Body of pancreas (tissue), 4 donors: ENCODE measurements at regions not wholly inside any gene's neighbourhood (a gene's known extent, or its start where the extent isn't known, plus 50 kb on each side); places are given as distances from the start of the nearest gene placed in this dataset.

ENCODE experiments used
- ATAC-seq: fragments of 150-250 bp; one replicate; pipeline ENCODE4 v1.9.1; 2016
- DNase-seq, 4 donors: peaks; one replicate each; pipeline ENCODE4 v3.0.0-alpha.2; 2019
- H3K27ac ChIP-seq, 4 donors: fragments of 200-600 bp; sonication (generic); 1 replicate in 3 of 4; 2 replicates in 1 of 4; pipeline versions ENCODE4 v1.5.1 to v1.6.1; 2016 to 2019; ENCODE audit warnings: mild to moderate bottlenecking in 1 of 4, mixed read lengths in 1 of 4, moderate library complexity in 1 of 4
- H3K27me3 ChIP-seq, 2 donors: fragments of 200-600 bp; sonication (generic); one replicate each; pipeline ENCODE4 v1.6.0; 2016; ENCODE audit warnings: mild to moderate bottlenecking in 1 of 2
- H3K36me3 ChIP-seq, 2 donors: fragments of 200-600 bp; sonication (generic); replicated peaks in 1 of 2; 2 replicates each; pipeline ENCODE4 v1.5.1; 2016; ENCODE audit warnings: low read depth in 2 of 2; ENCODE audit not compliant: insufficient read depth in 1 of 2
- H3K4me1 ChIP-seq: fragments of 200-600 bp; sonication (generic); one replicate; pipeline ENCODE4 v1.6.0; 2016
- H3K4me3 ChIP-seq, 2 donors: fragments of 200-600 bp; sonication (generic); 1 replicate in 1 of 2; 2 replicates in 1 of 2; pipeline ENCODE4 v1.5.1; 2016 to 2019
- H3K9me3 ChIP-seq, 3 donors: fragments of 200-600 bp; sonication (generic); 1 replicate in 2 of 3; 2 replicates in 1 of 3; pipeline ENCODE4 v1.5.1; 2016
- POLR2A ChIP-seq, 3 donors: fragments of 450-650 bp; IDR thresholded peaks; one replicate each; pipeline ENCODE4 v1.6.1; 2016; ENCODE audit warnings: antibody characterized with exemption in 3 of 3, mild to moderate bottlenecking in 2 of 3
- WGBS, 2 donors: methylation state at CpG; one replicate each; pipeline ENCODE4 v1.1.5; 2017; 5-methylcytosine and 5-hydroxymethylcytosine counted together
- intact Hi-C: fragments of 100-400 bp; cut with DNase I; formaldehyde crosslinking; loops from one replicate; pipeline ENCODE4 v1.15.1; 2023
- TF ChIP-seq, protein P1 (sequence below), 7 experiments: fragments of 450-650 bp in 4 of 7; fragments of 200-600 bp in 3 of 7; sonication (generic) in 3 of 7; IDR thresholded peaks; one replicate each; pipeline ENCODE4 v1.5.1; 2016 to 2019; ENCODE audit warnings: antibody characterized with exemption in 7 of 7

DNA sequence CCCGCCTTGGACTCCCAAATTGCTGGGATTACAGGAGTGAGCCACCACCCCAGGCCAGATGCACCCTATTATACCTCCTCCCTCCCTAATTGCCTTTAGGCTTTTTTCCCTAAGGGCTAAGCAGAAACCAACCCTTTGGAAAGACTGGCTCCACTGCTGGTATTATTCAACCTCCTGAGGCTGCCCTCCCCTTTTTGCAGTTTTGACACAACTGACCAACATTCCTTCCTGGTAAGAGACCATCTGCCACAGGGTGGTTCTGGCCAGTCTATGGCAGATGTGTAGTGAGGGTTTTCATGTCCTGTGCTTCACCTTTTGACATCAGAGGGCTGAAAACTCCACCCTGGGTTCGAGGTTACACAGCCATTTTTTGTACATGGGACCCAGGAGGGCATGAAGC, 1785.3 kb upstream of the CELF4 start:
- intact Hi-C loops, result no loop called here
- ATAC-seq, result no peak

DNA sequence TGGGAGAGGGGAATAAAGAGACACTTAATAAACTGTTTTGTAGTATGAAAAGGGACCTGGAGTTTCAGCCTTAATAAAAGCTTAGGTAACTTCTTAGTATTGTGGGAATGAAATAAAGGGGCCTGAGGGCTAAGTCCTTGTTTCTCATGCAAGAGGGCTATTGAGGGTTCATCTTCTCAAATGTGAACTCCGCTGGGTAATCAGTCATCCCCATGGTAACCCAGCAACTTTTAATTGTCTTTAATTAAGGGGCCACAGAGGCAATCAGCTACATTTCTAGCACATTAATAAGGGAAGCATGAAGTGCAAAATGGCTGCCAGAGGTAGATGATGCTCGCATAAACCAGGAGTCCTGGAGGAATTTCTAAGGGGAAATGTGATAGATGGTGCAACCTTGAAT, 1784.2 kb upstream of the CELF4 start:
- no peaks in the 10 kb centered on the region for H3K4me1 ChIP-seq
- no peak overlapping the region for H3K27ac ChIP-seq
- H3K27me3 ChIP-seq, result no peaks in the 10 kb centered on the region
- TF ChIP-seq, protein P1, sequence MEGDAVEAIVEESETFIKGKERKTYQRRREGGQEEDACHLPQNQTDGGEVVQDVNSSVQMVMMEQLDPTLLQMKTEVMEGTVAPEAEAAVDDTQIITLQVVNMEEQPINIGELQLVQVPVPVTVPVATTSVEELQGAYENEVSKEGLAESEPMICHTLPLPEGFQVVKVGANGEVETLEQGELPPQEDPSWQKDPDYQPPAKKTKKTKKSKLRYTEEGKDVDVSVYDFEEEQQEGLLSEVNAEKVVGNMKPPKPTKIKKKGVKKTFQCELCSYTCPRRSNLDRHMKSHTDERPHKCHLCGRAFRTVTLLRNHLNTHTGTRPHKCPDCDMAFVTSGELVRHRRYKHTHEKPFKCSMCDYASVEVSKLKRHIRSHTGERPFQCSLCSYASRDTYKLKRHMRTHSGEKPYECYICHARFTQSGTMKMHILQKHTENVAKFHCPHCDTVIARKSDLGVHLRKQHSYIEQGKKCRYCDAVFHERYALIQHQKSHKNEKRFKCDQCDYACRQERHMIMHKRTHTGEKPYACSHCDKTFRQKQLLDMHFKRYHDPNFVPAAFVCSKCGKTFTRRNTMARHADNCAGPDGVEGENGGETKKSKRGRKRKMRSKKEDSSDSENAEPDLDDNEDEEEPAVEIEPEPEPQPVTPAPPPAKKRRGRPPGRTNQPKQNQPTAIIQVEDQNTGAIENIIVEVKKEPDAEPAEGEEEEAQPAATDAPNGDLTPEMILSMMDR (IDR thresholded peaks at IDR 0.05), result no peak
- TF ChIP-seq POLR2A (IDR thresholded peaks at IDR 0.05), result no peak
- DNase-seq (no peak), ATAC-seq (no peak)
- WGBS, 2 donors, result 84 to 88% methylated on average over 2 of the region's 2 CpGs
- no peaks in the 10 kb centered on the region for H3K36me3 ChIP-seq
- H3K9me3 ChIP-seq, result no peaks in the 10 kb centered on the region
- H3K4me3 ChIP-seq, result no peak overlapping the region
- intact Hi-C loops, result no loop called here

More for the DNA sequence above, 1785.3 kb upstream of the CELF4 start:
- 74 to 75% methylated on average over 2 of the region's 2 CpGs for WGBS, 2 donors
- TF ChIP-seq, protein P1 (IDR thresholded peaks at IDR 0.05), result no peak
- no peak for TF ChIP-seq POLR2A (IDR thresholded peaks at IDR 0.05)
- H3K27me3 ChIP-seq, result no peaks in the 10 kb centered on the region
- no peaks in the 10 kb centered on the region for H3K4me1 ChIP-seq
- no peaks in the 10 kb centered on the region for H3K9me3 ChIP-seq
- H3K4me3 ChIP-seq, result no peak overlapping the region
- H3K36me3 ChIP-seq, result no peaks in the 10 kb centered on the region
- no peak for DNase-seq
- H3K27ac ChIP-seq, result no peak overlapping the region

DNA sequence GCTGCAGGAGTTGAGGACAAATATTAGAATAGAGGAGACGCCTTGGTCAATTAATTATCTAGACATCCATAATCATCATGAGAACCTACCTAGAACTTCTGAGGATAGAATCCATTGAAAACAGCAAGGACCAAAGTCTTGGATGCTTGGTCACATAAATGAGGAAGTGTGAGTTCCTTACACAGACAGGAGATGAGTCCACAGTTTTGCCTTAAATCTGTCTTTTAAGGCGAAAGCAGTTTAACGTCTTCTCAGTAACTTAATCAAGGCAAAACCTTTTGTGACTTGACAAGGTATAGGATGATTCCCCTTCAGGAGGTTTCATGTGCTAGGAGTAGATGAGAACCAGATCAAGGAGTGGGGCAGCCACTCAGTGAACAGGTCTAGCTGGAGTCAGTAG, 1783.2 kb upstream of the CELF4 start:
- ATAC-seq, result no peak
- intact Hi-C loops, result no loop called here

GRCh38 chr18:39347701-39348100, 1782.1 kb upstream of the CELF4 start:
- no peak overlapping the region for H3K27ac ChIP-seq
- TF ChIP-seq, protein P1 (IDR thresholded peaks at IDR 0.05), result no peak
- TF ChIP-seq POLR2A (IDR thresholded peaks at IDR 0.05), result no peak
- intact Hi-C loops, result no loop called here
- no peaks in the 10 kb centered on the region for H3K9me3 ChIP-seq
- DNase-seq (no peak), ATAC-seq (no peak)
- H3K27me3 ChIP-seq, result no peaks in the 10 kb centered on the region
- WGBS, 2 donors, result 41 to 65% methylated on average over 5 of the region's 5 CpGs
- H3K36me3 ChIP-seq, result no peaks in the 10 kb centered on the region
- H3K4me3 ChIP-seq, result no peak overlapping the region
- H3K4me1 ChIP-seq, result no peaks in the 10 kb centered on the region

More for the DNA sequence above, 1783.2 kb upstream of the CELF4 start:
- H3K4me1 ChIP-seq, result no peaks in the 10 kb centered on the region
- no peaks in the 10 kb centered on the region for H3K27me3 ChIP-seq
- no peaks in the 10 kb centered on the region for H3K9me3 ChIP-seq
- no peak for TF ChIP-seq POLR2A (IDR thresholded peaks at IDR 0.05)
- TF ChIP-seq, protein P1 (IDR thresholded peaks at IDR 0.05), result no peak
- H3K4me3 ChIP-seq, result no peak overlapping the region
- WGBS, 2 donors, result 73 to 78% methylated on average over 3 of the region's 3 CpGs
- DNase-seq, result no peak
- no peaks in the 10 kb centered on the region for H3K36me3 ChIP-seq
- H3K27ac ChIP-seq, result no peak overlapping the region

- Histone ChIP-seq H3K27ac (no peak overlapping the region), H3K4me1 (no peaks in the 10 kb centered on the region), H3K9me3 (no peaks in the 10 kb centered on the region), H3K36me3 (no peaks in the 10 kb centered on the region), H3K4me3 (no peak overlapping the region), H3K27me3 (no peaks in the 10 kb centered on the region)
- no peak for TF ChIP-seq POLR2A (IDR thresholded peaks at IDR 0.05)
- TF ChIP-seq, protein P1 (IDR thresholded peaks at IDR 0.05), result no peak
- DNase-seq (no peak), ATAC-seq (no peak)
- WGBS, 2 donors, result 88 to 89% methylated on average over 1 of the region's 1 CpG
- intact Hi-C loops, result no loop called here
These were observed 1781.3 kb upstream of the CELF4 start for GRCh38 chr18:39346916-39347315.
